K562 (cell line): ENCODE measurements at regions not wholly inside any gene's neighbourhood (a gene's known extent, or its start where the extent isn't known, plus 50 kb on each side); places are given as distances from the start of the nearest gene placed in this dataset.

Experiments used
- ATAC-seq: fragments of 200-7000 bp; cut with Tn5 transposase; 3 replicates; pipeline ENCODE4 v1.9.1; 2020; ENCODE audit warnings: moderate library complexity
- BruUV-seq: library from RNA; stranded (reverse); fragments of 400-500 nt; replicated peaks from 2 replicates; lab custom pipeline; 2021; lab: Mats Ljungman, UMichigan
- CTCF ChIA-PET: fragments of 300-600 bp; formaldehyde crosslinking; extraction: SDS; loops from one replicate; lab custom pipeline; 2021; ENCODE audit warnings: low intra/inter-chr PET ratio; lab: Yijun Ruan, JAX
- POLR2A ChIA-PET: fragments of 300-600, 350-650 bp; sonication (Branson Sonifier 250); formaldehyde crosslinking; extraction: SDS; loops from one replicate; lab custom pipeline; 2021; ENCODE audit warnings: antibody characterized with exemption, inconsistent platforms; lab: Yijun Ruan, JAX
- DNase-seq, 4 experiments: peaks; one replicate each; pipeline versions ENCODE4 v3.0.0 to v3.0.0-alpha.2; 2011 to 2018; ENCODE audit warnings: low spot score in 3 of 4, mixed read lengths in 3 of 4; ENCODE audit errors: extremely low read depth in 1 of 4
- FAIRE-seq: peaks from 2 replicates; lab custom pipeline; 2011; peaks lifted over from hg19 to GRCh38; lab: Jason Lieb, UNC
- H2AFZ ChIP-seq: 2 replicates; pipeline ENCODE4 v1.6.0; 2011; ENCODE audit warnings: low read depth, low read length, control low read depth, inconsistent platforms
- H3K27ac ChIP-seq: fragments of 200-600 bp; 3 replicates; pipeline ENCODE4 v1.8.0; 2011; ENCODE audit warnings: low read depth, mild to moderate bottlenecking, control low read depth, inconsistent platforms, low read length, moderate library complexity, mixed read lengths; ENCODE audit errors: extremely low read depth
- H3K27me3 ChIP-seq, 2 experiments: fragments of 300-600 bp in 1 of 2; 2 replicates in 1 of 2; 3 replicates in 1 of 2; pipeline versions ENCODE4 v1.6.0 to v1.8.0; 2011; ENCODE audit warnings: inconsistent platforms in 2 of 2, low read length in 2 of 2, mild to moderate bottlenecking in 1 of 2, mixed read lengths in 1 of 2, moderate library complexity in 1 of 2; ENCODE audit not compliant: control insufficient read depth in 2 of 2, insufficient read depth in 2 of 2
- H3K36me3 ChIP-seq: fragments of 300-600 bp; 3 replicates; pipeline ENCODE4 v1.8.0; 2011; ENCODE audit warnings: mild to moderate bottlenecking, low read length, inconsistent platforms; ENCODE audit not compliant: control insufficient read depth, insufficient read depth
- H3K4me1 ChIP-seq, 2 experiments: fragments of 200-600 bp in 1 of 2; replicated peaks in 1 of 2; 2 replicates in 1 of 2; 3 replicates in 1 of 2; pipeline versions ENCODE4 v1.5.1 to v1.8.0; 2011; ENCODE audit warnings: inconsistent platforms in 2 of 2, low read length in 2 of 2, mild to moderate bottlenecking in 1 of 2, mixed read lengths in 1 of 2, moderate library complexity in 1 of 2; ENCODE audit not compliant: control insufficient read depth in 2 of 2, insufficient read depth in 2 of 2
- H3K4me2 ChIP-seq: 2 replicates; pipeline ENCODE4 v1.6.1; 2011; ENCODE audit warnings: low read length, control low read depth, inconsistent platforms, mixed read lengths; ENCODE audit not compliant: insufficient read depth
- H3K4me3 ChIP-seq: fragments of 200-600 bp; sonication (generic), shearing (Covaris generic); 2 replicates; pipeline ENCODE4 v1.5.1; 2016; ENCODE audit warnings: control low read depth, inconsistent platforms
- H3K79me2 ChIP-seq: fragments of 200-600 bp; 3 replicates; pipeline ENCODE4 v1.8.0; 2011; ENCODE audit warnings: low read length, inconsistent platforms; ENCODE audit not compliant: control insufficient read depth, insufficient read depth
- H3K9ac ChIP-seq, 2 experiments: 2 replicates each; pipeline versions ENCODE4 v1.6.0 to v1.6.1; 2011; ENCODE audit warnings: low read depth in 2 of 2, low read length in 2 of 2, control low read depth in 1 of 2, inconsistent platforms in 1 of 2, mild to moderate bottlenecking in 1 of 2, mixed read lengths in 1 of 2; ENCODE audit not compliant: insufficient read depth in 1 of 2
- H3K9me1 ChIP-seq: one replicate; pipeline ENCODE4 v1.6.0; 2011; ENCODE audit warnings: inconsistent platforms, mild to moderate bottlenecking, low read length, moderate library complexity; ENCODE audit not compliant: control insufficient read depth, insufficient read depth
- H3K9me3 ChIP-seq: replicated peaks from 2 replicates; pipeline ENCODE4 v1.5.1; 2011; ENCODE audit warnings: low read depth, low read length, inconsistent platforms; ENCODE audit not compliant: control insufficient read depth, insufficient read depth
- H4K20me1 ChIP-seq: replicated peaks from 2 replicates; pipeline ENCODE4 v1.6.1; 2011; ENCODE audit warnings: low read length, inconsistent platforms, mixed read lengths; ENCODE audit not compliant: control insufficient read depth, insufficient read depth
- BCL6 ChIP-seq: fragments of 250-450 bp; sonication (Bioruptor Pico); IDR thresholded peaks from 2 replicates; pipeline ENCODE4 v1.4.0; 2020
- BRF1 ChIP-seq: IDR thresholded peaks from 3 replicates; pipeline ENCODE4 v1.6.1; 2011; ENCODE audit warnings: borderline replicate concordance, mild to moderate bottlenecking; ENCODE audit not compliant: insufficient read length; ENCODE audit errors: extremely low read depth
- CBX8 ChIP-seq: fragments of 200-600 bp; sonication (generic); IDR thresholded peaks from 2 replicates; pipeline ENCODE4 v1.6.1; 2012; ENCODE audit warnings: borderline replicate concordance, mixed run types, low read depth, mild to moderate bottlenecking, moderate library complexity, mixed read lengths, low read length, control low read depth, inconsistent platforms; ENCODE audit not compliant: poor library complexity, severe bottlenecking; ENCODE audit errors: extremely low read depth
- KAT2B ChIP-seq: IDR thresholded peaks from one replicate; pipeline ENCODE4 v1.6.1; 2012; ENCODE audit warnings: low read depth, mild to moderate bottlenecking, control low read depth, inconsistent platforms, low read length, moderate library complexity
- MBD2 ChIP-seq: sonication (generic); IDR thresholded peaks from 2 replicates; pipeline ENCODE4 v1.6.1; 2016; ENCODE audit warnings: low read depth, borderline replicate concordance
- MCM5 ChIP-seq: fragments of 450-650 bp; IDR thresholded peaks from 2 replicates; pipeline ENCODE4 v1.6.1; 2016; ENCODE audit warnings: low read depth
- MEF2A ChIP-seq: IDR thresholded peaks from 2 replicates; pipeline ENCODE4 v1.6.1; 2011; ENCODE audit warnings: low read depth, mild to moderate bottlenecking, low read length, moderate library complexity; ENCODE audit not compliant: control insufficient read depth
- NCOA1 ChIP-seq: fragments of 450-650 bp; IDR thresholded peaks from 2 replicates; pipeline ENCODE4 v1.6.1; 2016; ENCODE audit warnings: low read depth
- NR2C2 ChIP-seq, 2 experiments: fragments of 200-800 bp in 1 of 2; sonication (Bioruptor generic) in 1 of 2; sonication (generic) in 1 of 2; formaldehyde crosslinking in 1 of 2; IDR thresholded peaks; 2 replicates each; pipeline versions ENCODE4 v1.6.1 to v1.8.0; 2016 to 2022; ENCODE audit warnings: mild to moderate bottlenecking in 1 of 2, missing compliant biosample characterization in 1 of 2, missing genetic modification characterization in 1 of 2, missing genetic modification reagents in 1 of 2
- NRF1 ChIP-seq, 2 experiments: fragments of 450-650 bp; IDR thresholded peaks in 1 of 2; conservative IDR thresholded peaks in 1 of 2; 2 replicates each; pipeline ENCODE4 v1.6.1; 2014; ENCODE audit warnings: mild to moderate bottlenecking in 2 of 2
- PTRF ChIP-seq: fragments of 450-650 bp; IDR thresholded peaks from 2 replicates; pipeline ENCODE4 v1.6.1; 2016; ENCODE audit warnings: mild to moderate bottlenecking, missing genetic modification characterization, missing compliant biosample characterization
- U2AF1 ChIP-seq: fragments of 200-400 bp; formaldehyde crosslinking; optimal IDR thresholded peaks from 2 replicates; pipeline ENCODE3; 2017; ENCODE audit warnings: mild to moderate bottlenecking, low read depth, low read length, moderate library complexity
- ZSCAN29 ChIP-seq: fragments of 450-650 bp; IDR thresholded peaks from 2 replicates; pipeline ENCODE4 v1.6.1; 2017
- WGBS: fragments of 100-300 bp; shearing (Covaris generic); methylation state at CpG from one replicate; pipeline ENCODE4 v1.1.6; 2016; ENCODE audit warnings: low coverage, mixed read lengths; ENCODE audit not compliant: insufficient coverage; ENCODE audit errors: missing lambda C conversion rate; 5-methylcytosine and 5-hydroxymethylcytosine counted together
- in situ Hi-C: fragments of 300-500 bp; cut with MboI; formaldehyde crosslinking; loops from 4 replicates; pipeline ENCODE4 v1.15.0; 2018; ENCODE audit warnings: inconsistent platforms, mixed read lengths
- intact Hi-C: fragments of 100-400 bp; cut with micrococcal nuclease; formaldehyde crosslinking; loops from 2 replicates; pipeline ENCODE4 v1.14.2; 2022
- TF ChIP-seq, protein P1 (sequence below): sonication (generic); formaldehyde crosslinking; IDR thresholded peaks from 2 replicates; pipeline ENCODE4 v1.8.0; 2022; ENCODE audit warnings: mild to moderate bottlenecking, missing genetic modification reagents

DNA sequence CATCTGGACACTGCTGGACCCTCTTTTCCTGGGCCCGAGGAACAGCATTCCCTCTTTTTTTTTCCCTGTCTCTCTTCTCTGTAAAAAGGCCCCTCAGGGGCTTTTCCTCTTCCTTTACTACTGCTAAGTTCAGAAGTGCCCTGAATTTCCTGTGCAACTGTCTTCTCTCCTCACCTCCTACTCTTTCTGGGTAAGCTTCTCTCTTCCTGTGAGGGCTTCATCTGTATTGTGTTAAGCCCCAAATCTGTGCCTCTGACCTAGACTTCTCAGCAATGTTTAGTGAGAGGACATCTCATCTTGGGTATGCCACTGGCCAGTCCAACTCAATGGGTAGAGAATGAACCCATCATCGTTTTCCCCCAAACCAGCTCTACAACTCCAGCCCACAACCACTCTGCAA lies 174.2 kb downstream of the PTEN start:
- ATAC-seq = no peak

More for the DNA sequence above, 174.2 kb downstream of the PTEN start:
- H3K4me2 ChIP-seq = no peak overlapping the region
- H3K9me3 ChIP-seq = no peaks in the 10 kb centered on the region
- no peak for FAIRE-seq
- TF ChIP-seq, protein P1, sequence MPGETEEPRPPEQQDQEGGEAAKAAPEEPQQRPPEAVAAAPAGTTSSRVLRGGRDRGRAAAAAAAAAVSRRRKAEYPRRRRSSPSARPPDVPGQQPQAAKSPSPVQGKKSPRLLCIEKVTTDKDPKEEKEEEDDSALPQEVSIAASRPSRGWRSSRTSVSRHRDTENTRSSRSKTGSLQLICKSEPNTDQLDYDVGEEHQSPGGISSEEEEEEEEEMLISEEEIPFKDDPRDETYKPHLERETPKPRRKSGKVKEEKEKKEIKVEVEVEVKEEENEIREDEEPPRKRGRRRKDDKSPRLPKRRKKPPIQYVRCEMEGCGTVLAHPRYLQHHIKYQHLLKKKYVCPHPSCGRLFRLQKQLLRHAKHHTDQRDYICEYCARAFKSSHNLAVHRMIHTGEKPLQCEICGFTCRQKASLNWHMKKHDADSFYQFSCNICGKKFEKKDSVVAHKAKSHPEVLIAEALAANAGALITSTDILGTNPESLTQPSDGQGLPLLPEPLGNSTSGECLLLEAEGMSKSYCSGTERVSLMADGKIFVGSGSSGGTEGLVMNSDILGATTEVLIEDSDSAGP (CRISPR knock-in tag) = no peak
- TF ChIP-seq CBX8 = no peak
- TF ChIP-seq U2AF1 = no peak
- no peak for TF ChIP-seq NRF1 (conservative IDR thresholded peaks at IDR 0.05 in 1 of 2, IDR thresholded peaks at IDR 0.05 in 1 of 2)
- no peak for TF ChIP-seq PTRF
- TF ChIP-seq ZSCAN29 = no peak
- no peak for TF ChIP-seq MCM5
- no peak for TF ChIP-seq NCOA1
- TF ChIP-seq BCL6 (CRISPR knock-in tag) = no peak
- TF ChIP-seq BRF1 = no peak
- no peak for TF ChIP-seq KAT2B
- no peak for TF ChIP-seq NR2C2 (CRISPR knock-in tag; IDR thresholded peaks at IDR 0.05)
- TF ChIP-seq NR2C2 (tag; IDR thresholded peaks at IDR 0.05) = no peak
- TF ChIP-seq MEF2A = no peak
- no peak for TF ChIP-seq MBD2
- TF ChIP-seq, all 486 proteins: peak for 0
- Histone ChIP-seq H3K36me3 (no peaks in the 10 kb centered on the region; the same call in 2 of the 3 replicates), H4K20me1 (no peaks in the 10 kb centered on the region), H3K27ac (no peak overlapping the region), H2AFZ (no peak overlapping the region), H3K4me1 (peaks cover 8 to 15% of the 10 kb centered on the region in 2 experiments), H3K9ac (no peak overlapping the region), H3K4me3 (no peak overlapping the region), H3K27me3 (no peaks in the 10 kb centered on the region), H3K79me2 (no peaks in the 10 kb centered on the region), H3K9me1 (no peaks in the 10 kb centered on the region)
- whole genome bisulfite sequencing = 10% methylated on average over 2 of the region's 2 CpGs
- in situ Hi-C loops = no loop called here
- BruUV-seq = no TSS peak
- POLR2A ChIA-PET = interaction anchor here (0.6 kb wide), 1 partner anchor 175 kb away, joined by 4 read pairs; no protein-coding TSS in a partner anchor
- intact Hi-C loops = no loop called here
- CTCF ChIA-PET = no interaction called here
- DNase-seq = no peak
